ENCODE measurements at regions not wholly inside any gene's neighbourhood (a gene's known extent, or its start where the extent isn't known, plus 50 kb on each side); places are given as distances from the start of the nearest gene placed in this dataset.

GRCh38 chr1:185426848-185427247 lies 109.8 kb upstream of the IVNS1ABP start:
- no peak for TF ChIP-seq CTCF (IDR thresholded peaks at IDR 0.05)
- no peak for TF ChIP-seq MXI1 (IDR thresholded peaks at IDR 0.05; ENCODE audit: low read depth, low read length)
- TF ChIP-seq NRF1 (IDR thresholded peaks at IDR 0.05; ENCODE audit: low read depth, low read length): no peak
- TF ChIP-seq YY1 (IDR thresholded peaks at IDR 0.05; ENCODE audit: low read depth): no peak
- no peak for TF ChIP-seq PBX3 (IDR thresholded peaks at IDR 0.05)
- no peak for TF ChIP-seq EZH2phosphoT487 (IDR thresholded peaks at IDR 0.05; ENCODE audit: borderline replicate concordance, low read depth)
- no peak for TF ChIP-seq GABPA (IDR thresholded peaks at IDR 0.05; ENCODE audit: low read depth)
- no peak for TF ChIP-seq MAX (IDR thresholded peaks at IDR 0.05; ENCODE audit: low read depth)
- TF ChIP-seq REST (IDR thresholded peaks at IDR 0.05; ENCODE audit: low read depth, low read length): 0 out of 2 replicates have a peak, but pooled peaks have one; percentile 11
- TF ChIP-seq SMC3 (IDR thresholded peaks at IDR 0.05; ENCODE audit: low read depth, low read length): no peak
- TF ChIP-seq POLR2AphosphoS5 (IDR thresholded peaks at IDR 0.05; ENCODE audit: low read depth, low read length): no peak
- TF ChIP-seq TAF1 (IDR thresholded peaks at IDR 0.05; ENCODE audit: borderline replicate concordance, low read depth, low read length): no peak
- TF ChIP-seq EP300 (IDR thresholded peaks at IDR 0.05; ENCODE audit: borderline replicate concordance in 1 of 2, low read depth in 1 of 2, low read length in 1 of 2): no peak
- no peak for TF ChIP-seq TEAD4 (IDR thresholded peaks at IDR 0.05; ENCODE audit: borderline replicate concordance, insufficient read depth)
